ENCODE measurements at regions not wholly inside any gene's neighbourhood (a gene's known extent, or its start where the extent isn't known, plus 50 kb on each side); places are given as distances from the start of the nearest gene placed in this dataset.
A peak's percentile ranks its signal among the peaks of the same experiment; 100 is the strongest.
"Not testable (repeated sequence)": the region's sequence is repeated elsewhere in the genome, so short reads cannot be mapped to it uniquely, and the experiment has no call there.

GRCh38 chr12:46982629-46983392 lies 96.6 kb upstream of the PCED1B start:
- DNase-seq (ENCODE audit: low read depth in 2 of 3, low spot score in 2 of 3), result no peak

- DNase-seq (ENCODE audit: low read depth in 2 of 3, low spot score in 2 of 3), result no peak
Observed at GRCh38 chr12:46983393-46983793, 96.0 kb upstream of the PCED1B start.

DNA sequence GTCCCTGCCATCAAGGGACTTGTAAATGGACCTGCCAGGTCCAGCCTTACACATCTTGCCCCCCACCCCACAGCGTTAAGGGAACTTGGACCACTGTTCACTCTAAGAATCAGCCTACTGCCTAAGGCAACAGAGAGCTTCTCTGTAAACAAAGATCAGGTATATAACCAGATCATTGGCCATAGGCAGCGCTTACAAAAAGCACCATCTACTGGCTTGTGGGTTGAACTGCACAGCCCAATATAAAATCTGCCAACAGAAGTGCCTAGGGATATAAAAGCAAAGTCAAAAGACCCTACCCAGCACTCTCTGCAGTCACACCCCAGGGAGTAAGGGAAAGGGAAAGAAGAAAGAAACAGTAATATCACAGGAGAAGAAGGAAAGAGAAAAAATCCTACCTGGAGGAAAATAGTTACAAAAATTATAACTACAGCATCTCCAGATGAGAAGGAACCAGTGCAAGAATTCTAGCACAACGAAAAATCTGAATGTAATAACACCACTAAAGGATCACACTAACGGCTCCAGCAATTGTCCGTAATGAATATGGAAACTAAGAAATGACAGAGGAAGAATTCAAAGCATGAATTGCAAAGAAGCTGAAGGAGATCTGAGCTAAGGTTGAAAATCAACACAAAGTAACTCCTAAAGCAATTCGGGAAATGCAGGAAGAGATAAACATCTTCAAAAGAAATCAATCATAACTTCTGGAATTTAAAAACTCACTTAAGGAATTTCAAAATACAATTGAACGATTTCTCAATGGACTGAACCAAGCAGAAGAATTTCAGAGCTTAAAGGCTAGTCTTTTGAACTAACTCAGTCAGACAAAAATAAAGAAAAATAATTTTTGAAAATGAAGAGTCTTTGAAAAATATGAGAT lies 95.2 kb upstream of the PCED1B start:
- peak in 1 of 3 experiments; percentile 2 for DNase-seq (ENCODE audit: low read depth in 2 of 3, low spot score in 2 of 3)

DNA sequence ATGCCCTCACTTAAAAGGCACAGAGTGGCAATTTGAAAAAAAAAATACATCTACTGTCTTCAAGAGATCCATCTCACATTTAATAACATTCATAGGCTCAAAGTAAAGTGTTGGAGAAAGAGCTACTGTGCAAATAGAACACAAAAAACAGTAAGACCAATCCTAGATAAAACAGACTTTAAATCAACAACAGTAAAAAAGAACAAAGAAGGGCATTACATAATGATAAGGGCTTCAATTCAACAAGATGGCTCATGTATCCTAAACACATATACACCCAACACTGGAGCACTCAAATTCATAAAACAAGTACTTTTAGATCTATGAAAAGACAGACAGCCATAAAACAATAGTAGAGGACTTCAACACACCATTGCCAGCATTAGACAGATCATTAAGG lies 93.6 kb upstream of the PCED1B start:
- DNase-seq (ENCODE audit: low read depth in 2 of 3, low spot score in 2 of 3), result no peak

GRCh38 chr12:46988122-46988521 lies 91.3 kb upstream of the PCED1B start:
- not testable (repeated sequence) for DNase-seq (ENCODE audit: low read depth in 2 of 3, low spot score in 2 of 3)

GRCh38 chr12:46990211-46990610 lies 89.2 kb upstream of the PCED1B start:
- no peak for DNase-seq (ENCODE audit: low read depth in 2 of 3, low spot score in 2 of 3)

DNA sequence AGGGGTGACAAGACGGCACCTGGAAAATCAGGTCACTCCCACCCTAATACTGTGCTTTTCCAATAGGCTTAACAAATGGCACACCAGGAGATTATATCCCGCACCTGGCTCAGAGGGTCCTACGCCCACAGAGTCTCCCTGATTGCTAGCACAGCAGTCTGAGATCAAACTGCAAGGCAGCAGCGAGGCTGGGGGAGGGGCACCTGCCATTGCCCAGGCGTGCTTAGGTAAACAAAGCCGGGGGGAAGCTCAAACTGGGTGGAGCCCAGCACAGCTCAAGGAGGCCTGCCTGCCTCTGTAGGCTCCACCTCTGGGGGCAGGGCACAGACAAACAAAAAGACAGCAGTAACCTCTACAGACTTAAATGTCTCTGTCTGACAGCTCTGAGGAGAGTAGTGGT lies 87.4 kb upstream of the PCED1B start:
- not testable (repeated sequence) for DNase-seq (ENCODE audit: low read depth in 2 of 3, low spot score in 2 of 3)

DNA sequence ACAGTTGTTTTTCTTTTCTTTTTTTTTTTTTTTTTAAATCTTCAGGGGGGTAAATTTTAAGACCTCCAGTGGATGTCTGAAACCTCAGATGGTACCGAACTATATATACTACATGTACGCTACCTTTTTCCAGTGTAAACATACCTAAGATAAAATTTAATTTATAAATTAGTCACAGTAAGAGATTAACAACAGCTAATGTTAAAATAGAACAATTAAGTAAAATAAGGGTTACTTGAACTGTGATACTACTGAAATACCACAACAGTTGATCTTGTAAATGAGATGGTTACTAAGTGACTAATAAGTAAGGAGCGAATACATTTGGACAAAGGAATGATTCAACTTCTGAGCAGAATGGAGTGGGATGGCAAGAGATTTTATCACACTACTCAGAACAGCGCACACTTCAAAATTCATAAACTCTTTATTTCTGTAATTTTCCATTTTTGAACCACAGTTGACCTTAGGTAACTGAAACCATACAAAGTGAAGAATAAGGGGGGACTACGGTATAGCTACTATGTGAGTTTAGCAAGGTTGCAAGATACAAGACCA lies 80.5 kb upstream of the PCED1B start:
- DNase-seq (ENCODE audit: low read depth in 2 of 3, low spot score in 2 of 3), result no peak

GRCh38 chr12:47004634-47005033 lies 74.8 kb upstream of the PCED1B start:
- DNase-seq (ENCODE audit: low read depth in 2 of 3, low spot score in 2 of 3), result no peak

- DNase-seq (ENCODE audit: low read depth in 2 of 3, low spot score in 2 of 3), result no peak
Observed at GRCh38 chr12:47007048-47007447, 72.4 kb upstream of the PCED1B start.

DNA sequence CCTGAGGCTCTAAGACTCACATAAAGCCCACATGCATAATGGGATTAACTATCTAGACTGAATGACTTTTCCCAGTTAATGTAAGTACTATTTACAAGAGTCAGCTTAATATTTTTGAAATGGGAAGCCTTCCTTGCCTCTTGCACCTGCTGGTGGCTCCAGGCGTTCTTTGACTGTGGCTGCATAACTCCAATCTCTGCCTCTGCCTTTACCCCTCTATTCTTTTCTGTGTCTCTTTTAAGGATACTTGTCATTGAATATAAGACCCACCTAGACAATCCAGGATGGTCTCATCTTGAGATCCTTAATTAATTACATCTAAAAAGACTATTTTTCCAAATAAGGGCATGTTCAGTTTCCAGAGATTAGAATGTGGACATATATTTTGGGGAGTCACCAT lies 66.9 kb upstream of the PCED1B start:
- no peak for DNase-seq (ENCODE audit: low read depth in 2 of 3, low spot score in 2 of 3)

GRCh38 chr12:47014474-47014873 lies 64.9 kb upstream of the PCED1B start:
- DNase-seq (ENCODE audit: low read depth in 2 of 3, low spot score in 2 of 3), result no peak

DNA sequence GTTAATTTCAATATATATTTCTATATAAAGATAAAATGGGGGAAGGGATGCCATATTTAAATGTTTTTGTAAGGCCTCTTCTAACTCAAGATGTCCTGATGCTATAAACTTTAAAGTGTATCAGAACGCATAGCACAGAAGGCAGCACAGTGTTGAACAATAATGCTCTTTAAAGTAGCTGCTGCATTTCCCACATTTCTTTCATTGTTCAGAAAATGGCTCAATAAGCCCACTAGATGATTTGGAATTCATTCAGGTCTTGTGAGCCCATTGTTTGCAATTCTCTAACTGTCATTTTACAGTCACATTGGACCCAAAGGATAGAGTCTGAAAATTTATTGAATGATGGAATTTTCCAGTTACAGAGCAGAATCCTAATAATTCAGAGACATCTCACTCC lies 64.0 kb upstream of the PCED1B start:
- no peak for DNase-seq (ENCODE audit: low read depth in 2 of 3, low spot score in 2 of 3)

DNA sequence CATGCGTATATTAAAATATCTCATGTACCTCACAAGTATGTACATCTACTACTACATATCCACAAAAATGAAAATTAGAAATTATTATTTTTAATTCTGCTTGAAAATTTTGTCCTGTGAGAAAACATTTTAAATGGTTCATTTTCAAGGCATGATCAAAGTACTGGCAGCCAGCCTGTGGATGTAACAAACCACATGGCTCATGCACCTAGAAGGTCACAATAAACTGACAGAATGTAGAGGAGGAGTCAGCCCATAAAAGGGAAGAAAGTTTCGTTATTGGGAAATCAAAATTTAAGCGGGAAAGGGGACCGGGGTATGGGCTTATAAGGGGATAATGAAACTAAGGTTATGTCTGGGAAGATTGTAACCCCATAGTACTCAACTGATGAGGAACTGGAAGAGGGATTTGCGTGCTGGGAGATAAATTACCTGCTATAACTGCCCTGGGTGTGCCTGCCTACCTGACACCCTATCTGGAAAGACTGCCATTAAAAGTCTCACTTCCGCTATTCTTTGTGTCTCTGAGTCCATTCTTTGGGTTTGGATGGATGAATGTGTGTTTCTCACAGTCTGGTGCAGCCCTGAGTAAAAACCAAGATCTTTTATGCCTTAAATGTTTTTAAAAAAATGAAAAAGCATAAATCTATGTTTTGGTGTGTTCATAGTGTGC lies 62.2 kb upstream of the PCED1B start:
- no peak for DNase-seq (ENCODE audit: low read depth in 2 of 3, low spot score in 2 of 3)

DNA sequence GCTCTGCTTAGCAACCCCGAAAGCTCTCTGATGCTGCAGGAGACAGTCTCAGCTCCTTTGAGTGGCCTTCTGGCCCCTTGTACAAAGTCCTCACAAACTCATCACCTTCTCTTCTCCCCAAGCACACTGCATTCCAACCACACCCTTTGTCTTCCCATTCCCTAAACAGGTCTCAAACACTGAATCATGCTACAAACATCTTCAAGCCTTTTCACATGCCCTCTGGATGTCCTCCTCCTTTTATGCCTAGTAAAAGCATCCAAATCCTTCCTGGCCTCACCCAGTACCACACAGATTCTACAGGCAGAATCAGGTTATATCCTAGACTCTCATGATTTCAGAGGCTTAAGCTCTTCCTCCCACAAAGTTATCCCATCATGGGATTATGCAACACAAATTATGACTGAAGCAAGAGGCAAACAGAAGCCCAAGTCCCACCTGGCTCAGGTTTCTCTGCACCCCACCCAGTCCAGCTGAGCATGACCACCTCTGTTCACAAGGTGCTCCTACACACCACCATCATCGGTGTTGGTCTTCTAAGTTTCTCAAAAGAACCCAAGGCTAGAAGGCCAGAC lies 61.4 kb upstream of the PCED1B start:
- no peak for DNase-seq (ENCODE audit: low read depth in 2 of 3, low spot score in 2 of 3)

GRCh38 chr12:47020211-47020821 lies 59.1 kb upstream of the PCED1B start:
- DNase-seq (ENCODE audit: low read depth in 2 of 3, low spot score in 2 of 3), result no peak

GRCh38 chr12:47021298-47021697 lies 58.1 kb upstream of the PCED1B start:
- no peak for DNase-seq (ENCODE audit: low read depth in 2 of 3, low spot score in 2 of 3)

DNA sequence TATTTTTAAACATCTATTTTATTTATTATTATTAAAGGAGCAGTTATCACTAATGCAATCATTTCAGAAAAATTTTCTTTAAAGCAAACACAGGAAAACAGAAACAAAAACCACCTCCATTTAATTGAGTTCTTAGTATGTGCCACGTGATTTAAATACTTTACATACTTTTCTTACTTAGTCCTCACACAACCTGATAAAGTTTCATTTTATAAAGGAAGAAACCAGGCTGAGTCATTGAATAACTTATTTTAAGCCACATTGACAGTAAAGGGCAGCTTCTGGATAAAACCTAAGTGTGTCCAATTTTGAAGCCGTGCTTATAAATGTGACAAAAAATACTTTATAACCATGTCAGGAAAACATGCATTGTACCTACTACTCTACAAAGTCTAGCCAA lies 57.1 kb upstream of the PCED1B start:
- DNase-seq (ENCODE audit: low read depth in 2 of 3, low spot score in 2 of 3), result no peak

- DNase-seq (ENCODE audit: low read depth in 2 of 3, low spot score in 2 of 3), result no peak
Observed at GRCh38 chr12:47023311-47023710, 56.1 kb upstream of the PCED1B start.

- no peak for DNase-seq (ENCODE audit: low read depth in 2 of 3, low spot score in 2 of 3)
Observed at GRCh38 chr12:47023953-47024352, 55.5 kb upstream of the PCED1B start.

GRCh38 chr12:47024463-47024862 lies 55.0 kb upstream of the PCED1B start:
- DNase-seq (ENCODE audit: low read depth in 2 of 3, low spot score in 2 of 3), result no peak

Measured in activated CD8-positive, alpha-beta memory T cell treated with anti-CD3 and anti-CD28 coated beads for 48 hours (primary cell).